Epidermal melanocyte (primary cell): ENCODE measurements at regions not wholly inside any gene's neighbourhood (a gene's known extent, or its start where the extent isn't known, plus 50 kb on each side); places are given as distances from the start of the nearest gene placed in this dataset.

Experiments used
- DNase-seq: peaks from one replicate; pipeline ENCODE4 v3.0.0; 2011; ENCODE audit warnings: low spot score; ENCODE audit not compliant: insufficient read length

GRCh38 chr14:101176535-101177205 lies 273.1 kb upstream of the RTL1 start:
- no peak for DNase-seq

DNA sequence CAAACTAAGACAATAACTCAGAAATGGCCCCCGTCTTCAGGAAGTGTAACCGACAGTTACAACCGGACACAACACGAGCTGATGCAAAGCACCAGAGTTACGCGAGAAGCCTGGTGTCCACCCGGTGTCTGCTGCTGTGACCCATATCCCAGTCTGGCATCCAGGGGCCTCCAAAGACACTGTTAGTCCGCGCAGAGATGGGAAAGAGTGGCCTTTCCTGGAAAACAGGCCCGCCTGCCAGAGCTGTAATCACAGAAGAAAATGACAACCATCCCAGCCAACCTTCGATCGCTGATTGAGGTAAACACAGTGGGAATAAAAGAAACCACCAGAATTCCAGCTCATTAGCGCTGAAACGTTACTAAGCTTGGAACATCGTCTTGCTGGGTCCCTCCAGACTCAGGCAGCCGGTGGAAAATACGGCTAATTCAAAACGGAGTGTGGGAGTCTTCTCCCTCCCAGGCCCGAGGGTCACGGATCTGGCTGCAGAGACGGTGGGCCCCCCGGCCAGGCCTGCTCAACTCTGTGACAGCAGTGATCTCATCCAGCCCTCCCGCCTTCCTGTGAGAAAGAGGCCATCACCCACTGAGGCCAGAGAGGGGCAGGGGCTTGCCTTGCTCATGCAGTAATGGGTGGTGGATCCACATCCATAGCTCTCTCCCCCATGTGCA lies 273.9 kb upstream of the RTL1 start:
- no peak for DNase-seq

GRCh38 chr14:101178184-101179072 lies 274.9 kb upstream of the RTL1 start:
- no peak for DNase-seq

DNA sequence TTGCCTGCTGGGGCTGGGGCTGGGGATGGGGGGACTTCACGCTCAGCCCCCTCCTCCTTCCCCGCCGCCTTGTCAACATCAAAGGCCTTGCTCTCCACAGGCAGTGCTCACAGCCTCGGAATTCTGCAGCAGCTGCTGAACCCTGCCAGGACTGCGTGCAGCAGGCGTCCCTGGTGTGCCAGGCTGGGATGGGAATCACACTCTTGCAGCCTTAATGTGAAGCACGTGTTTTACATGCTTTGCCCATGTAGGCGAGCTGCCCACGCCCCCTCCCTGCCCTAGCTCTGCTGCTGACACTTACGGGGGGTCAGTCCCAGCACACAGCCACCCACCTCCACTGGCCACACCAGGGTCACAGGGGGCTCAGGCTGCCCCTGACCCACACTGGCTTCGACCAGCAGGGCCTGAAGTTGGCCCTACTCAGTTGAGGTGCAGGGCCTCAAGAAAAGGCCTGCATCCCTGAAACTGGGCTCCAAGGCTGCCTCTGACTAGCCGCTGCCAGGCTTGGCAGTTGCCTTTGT lies 276.2 kb upstream of the RTL1 start:
- DNase-seq: no peak

GRCh38 chr14:101181446-101182313 lies 278.2 kb upstream of the RTL1 start:
- no peak for DNase-seq

DNA sequence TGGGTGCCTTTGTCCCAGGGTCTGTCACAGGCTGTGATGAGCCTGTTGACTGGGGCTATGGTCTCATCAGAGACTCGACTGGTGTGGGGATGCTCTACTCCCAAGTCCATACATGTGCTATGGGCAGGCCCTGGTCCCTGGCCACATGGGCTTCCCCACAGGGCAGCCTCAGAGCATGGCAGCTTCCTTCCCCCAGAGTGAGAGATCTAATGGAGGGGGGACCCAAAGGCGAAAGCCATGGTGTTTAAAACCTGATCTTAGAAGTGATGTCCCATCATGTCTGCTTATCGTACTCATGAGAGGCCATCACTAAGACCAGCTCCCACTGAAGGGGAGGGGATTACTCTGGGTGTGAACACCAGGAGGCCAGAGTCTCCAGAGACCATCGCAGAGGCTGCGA lies 279.0 kb upstream of the RTL1 start:
- DNase-seq: no peak

DNA sequence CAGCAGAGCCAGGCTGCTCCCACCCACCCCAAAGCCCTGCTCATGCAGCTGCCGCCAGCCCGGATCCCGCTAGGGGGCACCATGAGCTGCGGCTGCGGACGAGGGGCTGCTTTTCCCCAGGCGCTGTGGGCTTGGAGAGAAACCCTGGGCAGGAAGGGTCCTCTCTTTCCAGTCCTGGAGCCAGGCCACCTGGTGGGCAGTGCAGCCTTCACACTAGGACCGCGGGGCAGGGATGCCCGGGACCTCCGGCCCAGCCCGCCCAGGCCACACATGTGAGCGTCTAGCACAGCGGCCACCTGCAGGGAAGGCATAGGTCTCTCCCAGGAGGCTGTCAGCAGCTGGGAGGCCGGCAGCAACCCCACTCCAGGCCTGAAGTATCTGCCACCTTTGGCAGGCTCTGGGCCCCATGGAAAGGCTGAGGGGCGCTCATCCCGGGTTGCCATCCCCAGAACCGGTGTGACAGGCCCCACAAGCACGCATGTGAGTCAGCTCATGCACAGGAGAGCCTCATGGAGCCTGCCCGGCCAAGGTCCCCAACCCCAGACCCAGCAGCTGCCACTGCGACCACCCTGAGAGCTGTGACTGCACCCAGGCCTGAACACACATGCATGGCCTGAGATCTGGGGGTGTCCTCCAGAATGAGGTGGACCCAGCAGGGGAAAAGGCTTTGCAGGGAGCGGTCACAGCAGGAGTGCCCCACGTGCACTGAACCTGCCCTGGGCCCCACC lies 280.0 kb upstream of the RTL1 start:
- no peak for DNase-seq

DNA sequence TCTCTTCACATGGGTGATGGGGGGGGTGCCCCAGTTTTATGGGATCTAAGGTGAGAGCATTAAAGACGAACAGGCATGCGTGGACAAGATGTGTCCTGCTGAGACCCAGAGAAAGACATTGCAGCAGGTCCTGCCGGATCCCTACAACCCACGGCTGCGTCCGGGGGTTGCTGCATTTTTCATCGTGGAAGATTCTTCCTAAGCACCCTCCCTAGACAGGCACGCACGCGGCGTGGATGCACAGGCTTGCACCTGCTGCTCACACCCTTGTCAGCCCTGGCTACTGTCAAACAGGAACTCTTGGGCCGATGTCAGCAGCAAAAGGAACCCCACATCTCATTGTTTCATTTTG lies 280.6 kb upstream of the RTL1 start:
- DNase-seq: no peak

- DNase-seq: no peak
Observed at GRCh38 chr14:101184572-101184971, 281.1 kb upstream of the RTL1 start.

DNA sequence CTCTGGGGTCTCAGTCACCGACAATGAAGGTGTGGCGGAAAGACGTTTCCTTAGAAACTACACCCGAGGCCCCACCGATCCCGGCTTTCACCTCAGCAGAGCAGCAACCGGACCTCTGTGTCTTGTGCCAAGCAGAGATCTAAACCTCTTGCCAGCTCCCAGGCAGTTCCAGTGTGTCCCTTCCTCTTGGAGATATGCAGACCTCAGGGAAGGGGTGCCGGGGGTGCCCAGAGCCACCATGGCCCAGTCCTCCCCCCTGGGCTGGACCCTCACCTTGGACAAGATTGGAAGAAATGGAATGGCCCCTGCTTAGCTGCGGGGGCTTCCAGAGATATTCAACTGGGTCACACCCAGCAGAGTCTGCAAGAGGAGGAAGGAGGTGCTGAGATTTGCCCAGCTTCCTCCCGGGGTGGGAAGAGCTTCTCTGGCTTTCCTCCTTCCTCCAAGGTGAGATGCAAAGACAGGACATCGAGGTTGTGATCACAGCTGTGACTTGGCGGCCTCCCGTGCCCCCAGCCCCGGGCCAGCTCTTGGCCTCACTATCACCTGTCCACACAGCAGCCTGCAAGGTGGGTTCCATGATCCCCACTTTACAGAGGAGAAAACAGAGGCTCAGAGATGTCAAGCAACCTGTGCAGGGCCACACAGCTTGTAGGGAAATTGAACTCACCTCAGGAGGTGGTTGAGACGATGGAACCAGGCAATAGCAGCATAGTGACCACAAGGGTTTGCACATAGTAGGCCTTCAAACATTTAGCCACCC lies 281.7 kb upstream of the RTL1 start:
- no peak for DNase-seq

- no peak for DNase-seq
Observed at GRCh38 chr14:101185946-101186345, 282.4 kb upstream of the RTL1 start.

DNA sequence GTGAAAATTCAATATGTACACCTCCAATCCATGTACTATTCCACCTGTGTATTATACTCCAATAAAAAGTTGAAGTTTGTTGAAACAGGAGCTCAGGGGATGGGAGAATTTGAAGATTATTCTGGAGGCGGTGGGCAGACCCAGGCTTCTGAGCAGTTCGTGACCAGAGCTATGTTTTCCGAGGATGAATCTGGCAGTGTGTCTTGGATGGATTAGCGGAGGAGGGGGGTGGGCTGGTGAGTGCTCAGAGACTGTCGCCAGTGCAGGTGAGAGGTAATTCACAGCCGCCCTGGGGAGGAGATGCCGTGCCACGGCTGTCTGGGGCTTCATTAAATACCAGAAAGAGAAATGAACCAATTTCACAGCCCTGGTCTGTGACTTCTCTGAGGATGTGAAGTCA lies 283.0 kb upstream of the RTL1 start:
- no peak for DNase-seq

DNA sequence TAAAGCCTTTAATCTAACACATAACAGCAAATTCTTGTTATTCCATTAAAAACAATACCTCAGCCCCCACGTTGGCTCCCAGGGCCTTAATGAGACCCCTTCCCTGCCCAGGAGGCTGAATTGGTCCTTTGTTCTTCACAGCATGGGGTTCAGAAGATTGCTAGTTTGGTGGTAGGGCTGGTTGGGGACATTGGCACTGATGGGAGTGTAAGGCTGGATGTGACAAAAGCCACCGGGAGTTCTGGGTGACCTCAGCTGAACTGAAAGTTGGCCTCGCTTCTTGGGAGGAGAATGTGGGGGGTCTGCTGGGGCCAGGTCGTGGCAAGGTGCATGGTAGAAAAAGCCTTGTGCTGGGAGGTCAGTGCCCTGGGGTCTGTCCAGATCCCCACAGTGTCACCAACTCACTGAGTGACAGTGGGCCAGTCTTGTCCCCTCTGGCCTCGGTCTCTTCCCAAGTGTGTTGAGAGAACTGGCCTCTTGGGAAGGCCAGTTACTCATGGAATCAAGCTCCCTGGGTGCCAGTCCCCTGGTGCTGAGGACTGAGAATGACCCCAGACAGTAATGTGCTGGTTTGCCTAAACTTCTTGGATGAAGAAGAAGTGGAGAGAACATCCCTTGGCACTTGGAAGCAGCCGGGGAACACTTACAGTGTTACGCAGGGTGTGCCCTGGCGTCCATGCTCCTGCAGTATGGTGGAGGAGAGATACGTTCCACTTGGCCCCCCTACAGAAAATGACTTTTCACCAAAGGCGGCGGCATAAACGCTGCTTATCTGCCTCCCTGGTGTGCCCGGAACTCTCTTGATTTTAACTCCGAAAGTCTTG lies 283.7 kb upstream of the RTL1 start:
- no peak for DNase-seq

- DNase-seq: no peak
Observed at GRCh38 chr14:101187816-101188570, 284.5 kb upstream of the RTL1 start.

- DNase-seq: no peak
Observed at GRCh38 chr14:101188571-101188915, 285.0 kb upstream of the RTL1 start.

DNA sequence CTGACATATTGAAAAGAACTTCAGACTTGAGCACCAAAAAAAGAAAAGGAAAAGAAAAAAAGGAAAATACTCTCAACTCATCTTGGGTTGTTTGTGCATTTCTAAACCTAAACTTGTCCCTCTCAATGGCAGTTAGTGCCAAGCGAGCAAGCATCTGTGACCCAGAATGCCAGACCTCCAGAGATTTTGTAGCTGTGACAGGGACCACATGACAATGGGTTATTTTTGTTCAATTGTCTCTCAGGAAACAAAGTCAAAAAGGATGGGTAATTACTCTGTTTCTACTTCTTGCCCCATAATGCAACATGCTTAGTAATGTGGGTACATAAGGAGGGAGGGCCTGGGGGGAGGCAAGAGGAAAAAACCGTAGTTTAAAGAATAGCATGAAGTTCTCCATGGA lies 285.7 kb upstream of the RTL1 start:
- DNase-seq: no peak

GRCh38 chr14:101189962-101190560 lies 286.5 kb upstream of the RTL1 start:
- no peak for DNase-seq
